CD14-positive monocyte (primary cell): ENCODE measurements at regions not wholly inside any gene's neighbourhood (a gene's known extent, or its start where the extent isn't known, plus 50 kb on each side); places are given as distances from the start of the nearest gene placed in this dataset.

Experiments used
- DNase-seq, 3 donors: peaks; one replicate each; pipeline ENCODE4 v3.0.0-alpha.2; 2011 to 2022
- H2AFZ ChIP-seq: 2 replicates; pipeline ENCODE4 v1.6.0; 2012; ENCODE audit warnings: mild to moderate bottlenecking, low read depth, low read length, inconsistent platforms; ENCODE audit not compliant: insufficient read depth, poor library complexity, severe bottlenecking
- H3K27ac ChIP-seq, 2 donors: 1 replicate in 1 of 2; 2 replicates in 1 of 2; pipeline ENCODE4 v1.5.1; 2012 to 2013; ENCODE audit warnings: low read length in 2 of 2, control low read depth in 1 of 2, inconsistent platforms in 1 of 2, low read depth in 1 of 2, mild to moderate bottlenecking in 1 of 2
- H3K27me3 ChIP-seq, 2 donors: one replicate each; pipeline versions ENCODE4 v1.6.0 to v1.6.1; 2011 to 2013; ENCODE audit warnings: low read length in 2 of 2; ENCODE audit not compliant: control insufficient read depth in 2 of 2, insufficient read depth in 2 of 2
- H3K36me3 ChIP-seq, 2 donors: replicated peaks in 1 of 2; 1 replicate in 1 of 2; 2 replicates in 1 of 2; pipeline versions ENCODE4 v1.5.1 to v1.6.1; 2012 to 2013; ENCODE audit warnings: low read length in 2 of 2, control low read depth in 1 of 2, inconsistent platforms in 1 of 2, mild to moderate bottlenecking in 1 of 2; ENCODE audit not compliant: insufficient read depth in 2 of 2, control insufficient read depth in 1 of 2
- H3K4me1 ChIP-seq, 2 donors: 1 replicate in 1 of 2; 2 replicates in 1 of 2; pipeline versions ENCODE4 v1.5.1 to v1.6.1; 2012 to 2013; ENCODE audit warnings: low read length in 2 of 2, control low read depth in 1 of 2, inconsistent platforms in 1 of 2, mild to moderate bottlenecking in 1 of 2, moderate library complexity in 1 of 2; ENCODE audit not compliant: insufficient read depth in 2 of 2, control insufficient read depth in 1 of 2
- H3K4me2 ChIP-seq: replicated peaks from 2 replicates; pipeline ENCODE3; 2012; ENCODE audit warnings: low read length, moderate library complexity, mild to moderate bottlenecking; ENCODE audit not compliant: poor library complexity, severe bottlenecking; ENCODE audit errors: extremely low read depth
- H3K4me3 ChIP-seq, 3 experiments: fragments of 200-600 bp in 1 of 3; sonication (generic) in 1 of 3; replicated peaks in 1 of 3; 1 replicate in 2 of 3; 2 replicates in 1 of 3; pipeline ENCODE4 v1.5.1; 2011 to 2013; ENCODE audit warnings: low read length in 3 of 3, mild to moderate bottlenecking in 3 of 3, control low read depth in 2 of 3, low read depth in 2 of 3, inconsistent platforms in 1 of 3, moderate library complexity in 1 of 3
- H3K79me2 ChIP-seq: 2 replicates; pipeline ENCODE4 v1.6.0; 2012; ENCODE audit warnings: mild to moderate bottlenecking, control low read depth, inconsistent platforms, low read length, moderate library complexity; ENCODE audit not compliant: insufficient read depth
- H3K9ac ChIP-seq: 2 replicates; pipeline ENCODE4 v1.6.0; 2017; ENCODE audit warnings: low read length, mild to moderate bottlenecking; ENCODE audit not compliant: insufficient read depth, poor library complexity, severe bottlenecking
- H3K9me3 ChIP-seq, 2 donors: replicated peaks in 1 of 2; 1 replicate in 1 of 2; 2 replicates in 1 of 2; pipeline versions ENCODE4 v1.5.1 to v1.6.1; 2012 to 2013; ENCODE audit warnings: low read length in 2 of 2, control low read depth in 1 of 2; ENCODE audit not compliant: control insufficient read depth in 1 of 2, insufficient read depth in 1 of 2
- H4K20me1 ChIP-seq: 2 replicates; pipeline ENCODE4 v1.6.0; 2012; ENCODE audit warnings: mild to moderate bottlenecking, low read length, control low read depth, moderate library complexity; ENCODE audit not compliant: insufficient read depth
- H3K27ac Mint-ChIP-seq, 7 donors: one replicate each; pipeline ENCODE4 v1.8.0; 2020; ENCODE audit warnings: mild to moderate bottlenecking in 7 of 7, mixed read lengths in 7 of 7, moderate library complexity in 6 of 7, inconsistent platforms in 2 of 7
- H3K27me3 Mint-ChIP-seq, 3 donors: one replicate each; pipeline ENCODE4 v1.8.0; 2021 to 2022; ENCODE audit warnings: low read depth in 3 of 3, mild to moderate bottlenecking in 3 of 3, mixed read lengths in 3 of 3, moderate library complexity in 3 of 3, inconsistent platforms in 1 of 3
- H3K36me3 Mint-ChIP-seq, 2 donors: one replicate each; pipeline ENCODE4 v1.8.0; 2020; ENCODE audit warnings: mixed read lengths in 2 of 2, inconsistent platforms in 1 of 2, mild to moderate bottlenecking in 1 of 2
- H3K4me1 Mint-ChIP-seq: one replicate; pipeline ENCODE4 v1.8.0; 2020; ENCODE audit warnings: mild to moderate bottlenecking, mixed read lengths
- H3K4me3 Mint-ChIP-seq, 2 donors: one replicate each; pipeline ENCODE4 v1.8.0; 2020; ENCODE audit warnings: mild to moderate bottlenecking in 2 of 2, mixed read lengths in 2 of 2, moderate library complexity in 1 of 2
- H3K9me3 Mint-ChIP-seq, 7 donors: one replicate each; pipeline ENCODE4 v1.8.0; 2020 to 2022; ENCODE audit warnings: mixed read lengths in 7 of 7, mild to moderate bottlenecking in 6 of 7, moderate library complexity in 6 of 7, inconsistent platforms in 2 of 7
- CTCF ChIP-seq: fragments of 200-600 bp; IDR thresholded peaks from one replicate; pipeline ENCODE4 v1.8.0; 2022; ENCODE audit warnings: antibody characterized with exemption, mild to moderate bottlenecking
- WGBS: methylation state at CpG from one replicate; pipeline ENCODE4 v1.1.5; 2013; ENCODE audit warnings: missing lambda C conversion rate; ENCODE audit not compliant: insufficient coverage; 5-methylcytosine and 5-hydroxymethylcytosine counted together
- intact Hi-C, 2 donors: fragments of 100-400 bp; cut with micrococcal nuclease; formaldehyde crosslinking; loops; one replicate each; pipeline versions ENCODE4 v1.15.0 to v1.15.1; 2023

- no peak overlapping the region for H3K9ac ChIP-seq
- intact Hi-C loops = no loop called here
- H3K4me3 ChIP-seq = no peak overlapping the region
- H3K4me3 Mint-ChIP-seq = no peak overlapping the region
- H3K79me2 ChIP-seq = no peaks in the 10 kb centered on the region
- no peak overlapping the region for H3K27ac Mint-ChIP-seq
- no peaks in the 10 kb centered on the region for H3K4me1 ChIP-seq
- no peaks in the 10 kb centered on the region for H3K36me3 Mint-ChIP-seq
- TF ChIP-seq CTCF = no peak
- no peak overlapping the region for H2AFZ ChIP-seq
- H4K20me1 ChIP-seq = no peaks in the 10 kb centered on the region
- no peaks in the 10 kb centered on the region for H3K4me1 Mint-ChIP-seq
- H3K27ac ChIP-seq = no peak overlapping the region
- DNase-seq = no peak
- peaks cover 0 to 4% (median 0%) of the 10 kb centered on the region in 7 donors for H3K9me3 Mint-ChIP-seq
- H3K9me3 ChIP-seq = peaks cover 0 to 3% of the 10 kb centered on the region in 2 donors
- no peaks in the 10 kb centered on the region for H3K27me3 Mint-ChIP-seq
- no peak overlapping the region for H3K4me2 ChIP-seq
- no peaks in the 10 kb centered on the region for H3K27me3 ChIP-seq
- no CpG with 5 or more reads among the region's 1 CpG for WGBS
- H3K36me3 ChIP-seq = no peaks in the 10 kb centered on the region
These were observed 167.6 kb upstream of the KLHL1 start for GRCh38 chr13:70275841-70276240.

GRCh38 chr13:70255406-70255991 is 147.2 kb upstream of the KLHL1 start:
- Mint-ChIP-seq H3K4me1 (no peaks in the 10 kb centered on the region), H3K27ac (no peak overlapping the region), H3K4me3 (no peak overlapping the region), H3K36me3 (no peaks in the 10 kb centered on the region), H3K9me3 (peaks cover 9 to 24% (median 13%) of the 10 kb centered on the region in 7 donors), H3K27me3 (peaks cover 0 to 1% (median 0%) of the 10 kb centered on the region in 3 donors)
- H4K20me1 ChIP-seq = no peaks in the 10 kb centered on the region
- no peaks in the 10 kb centered on the region for H3K27me3 ChIP-seq
- no peak for DNase-seq
- no peak overlapping the region for H3K4me2 ChIP-seq
- 92% methylated on average over 22 of the region's 22 CpGs for WGBS
- no peaks in the 10 kb centered on the region for H3K4me1 ChIP-seq
- no peak overlapping the region for H3K9ac ChIP-seq
- TF ChIP-seq CTCF = no peak
- intact Hi-C loops = no loop called here
- no peaks in the 10 kb centered on the region for H3K79me2 ChIP-seq
- no peaks in the 10 kb centered on the region for H3K36me3 ChIP-seq
- no peak overlapping the region for H3K4me3 ChIP-seq
- H2AFZ ChIP-seq = no peak overlapping the region
- peaks cover 8 to 20% of the 10 kb centered on the region in 2 donors for H3K9me3 ChIP-seq
- H3K27ac ChIP-seq = no peak overlapping the region
